Thymus (tissue), 11 donors: ENCODE measurements at regions not wholly inside any gene's neighbourhood (a gene's known extent, or its start where the extent isn't known, plus 50 kb on each side); places are given as distances from the start of the nearest gene placed in this dataset.
"Not testable (repeated sequence)": the region's sequence is repeated elsewhere in the genome, so short reads cannot be mapped to it uniquely, and the experiment has no call there.

Source experiments
- DNase-seq, 9 donors: peaks; one replicate each; pipeline ENCODE4 v3.0.0-alpha.2; 2013; ENCODE audit warnings: low spot score in 9 of 9, low read depth in 6 of 9, missing footprints in 1 of 9
- H3K27ac ChIP-seq, 2 donors: one replicate each; pipeline ENCODE4 v1.5.1; 2013; ENCODE audit warnings: control low read depth in 1 of 2, low read depth in 1 of 2, low read length in 1 of 2, mild to moderate bottlenecking in 1 of 2, moderate library complexity in 1 of 2
- H3K27me3 ChIP-seq, 2 donors: one replicate each; pipeline ENCODE4 v1.5.1; 2013; ENCODE audit warnings: low read length in 1 of 2; ENCODE audit not compliant: control insufficient read depth in 2 of 2, insufficient read depth in 1 of 2
- H3K36me3 ChIP-seq, 2 donors: one replicate each; pipeline ENCODE4 v1.5.1; 2013; ENCODE audit warnings: low read length in 1 of 2, mild to moderate bottlenecking in 1 of 2, moderate library complexity in 1 of 2; ENCODE audit not compliant: control insufficient read depth in 2 of 2, insufficient read depth in 2 of 2
- H3K4me1 ChIP-seq, 2 donors: one replicate each; pipeline ENCODE4 v1.5.1; 2013; ENCODE audit warnings: low read length in 2 of 2; ENCODE audit not compliant: control insufficient read depth in 2 of 2, insufficient read depth in 2 of 2
- H3K4me3 ChIP-seq, 2 donors: one replicate each; pipeline ENCODE4 v1.5.1; 2013; ENCODE audit warnings: low read length in 2 of 2, control low read depth in 1 of 2, mild to moderate bottlenecking in 1 of 2
- H3K9me3 ChIP-seq, 2 donors: one replicate each; pipeline ENCODE4 v1.5.1; 2013; ENCODE audit warnings: low read length in 1 of 2, mild to moderate bottlenecking in 1 of 2; ENCODE audit not compliant: control insufficient read depth in 2 of 2, insufficient read depth in 1 of 2
- WGBS: extraction: QIAGEN DNeasy Blood & Tissue Kit; methylation state at CpG from one replicate; pipeline ENCODE4 v1.1.7; 2013; 5-methylcytosine and 5-hydroxymethylcytosine counted together
- donor health status: healthy.

GRCh38 chr4:111074523-111075114 lies 451.7 kb upstream of the PITX2 start:
- no peak overlapping the region for H3K4me3 ChIP-seq
- H3K9me3 ChIP-seq: peaks cover 0 to 13% of the 10 kb centered on the region in 2 donors
- H3K27me3 ChIP-seq: no peaks in the 10 kb centered on the region
- no peak for DNase-seq
- no peak overlapping the region for H3K27ac ChIP-seq
- no peaks in the 10 kb centered on the region for H3K4me1 ChIP-seq
- WGBS: 91% methylated on average over 12 of the region's 12 CpGs
- no peaks in the 10 kb centered on the region for H3K36me3 ChIP-seq

GRCh38 chr4:111076299-111076698 lies 453.4 kb upstream of the PITX2 start:
- not testable (repeated sequence) for H3K36me3 ChIP-seq, H3K4me3 ChIP-seq, H3K4me1 ChIP-seq, H3K27ac ChIP-seq, DNase-seq, H3K27me3 ChIP-seq
- 67% methylated on average over 1 of the region's 1 CpG for WGBS
- H3K9me3 ChIP-seq: peaks cover 0 to 13% of the 10 kb centered on the region in 2 donors

GRCh38 chr4:111108153-111108552 lies 485.3 kb upstream of the PITX2 start:
- no peaks in the 10 kb centered on the region for H3K36me3 ChIP-seq
- 34% methylated on average over 1 of the region's 1 CpG for WGBS
- no peaks in the 10 kb centered on the region for H3K9me3 ChIP-seq

GRCh38 chr4:111113591-111113990 lies 490.7 kb upstream of the PITX2 start:
- 94% methylated on average over 3 of the region's 3 CpGs for WGBS
- Histone ChIP-seq H3K4me3 (no peak overlapping the region), H3K4me1 (no peaks in the 10 kb centered on the region), H3K36me3 (no peaks in the 10 kb centered on the region), H3K9me3 (no peaks in the 10 kb centered on the region), H3K27ac (no peak overlapping the region), H3K27me3 (no peaks in the 10 kb centered on the region)
- DNase-seq: no peak

More at GRCh38 chr4:111108153-111108552, 485.3 kb upstream of the PITX2 start:
- no peak for DNase-seq
- H3K27me3 ChIP-seq: no peaks in the 10 kb centered on the region
- no peaks in the 10 kb centered on the region for H3K4me1 ChIP-seq
- H3K4me3 ChIP-seq: no peak overlapping the region
- H3K27ac ChIP-seq: no peak overlapping the region

GRCh38 chr4:111115881-111116280 lies 493.0 kb upstream of the PITX2 start:
- WGBS: 93% methylated on average over 4 of the region's 4 CpGs
- DNase-seq: no peak

GRCh38 chr4:111120191-111120590 lies 497.3 kb upstream of the PITX2 start:
- Histone ChIP-seq H3K27ac (no peak overlapping the region), H3K4me1 (no peaks in the 10 kb centered on the region)

More at GRCh38 chr4:111115881-111116280, 493.0 kb upstream of the PITX2 start:
- H3K4me3 ChIP-seq: no peak overlapping the region
- H3K27me3 ChIP-seq: no peaks in the 10 kb centered on the region
- H3K27ac ChIP-seq: no peak overlapping the region
- no peaks in the 10 kb centered on the region for H3K36me3 ChIP-seq
- H3K4me1 ChIP-seq: no peaks in the 10 kb centered on the region
- H3K9me3 ChIP-seq: no peaks in the 10 kb centered on the region

GRCh38 chr4:111126340-111126739 lies 503.5 kb upstream of the PITX2 start:
- no peak overlapping the region for H3K4me3 ChIP-seq
- no peak for DNase-seq
- H3K36me3 ChIP-seq: no peaks in the 10 kb centered on the region
- no peaks in the 10 kb centered on the region for H3K4me1 ChIP-seq
- H3K9me3 ChIP-seq: no peaks in the 10 kb centered on the region
- WGBS: 97% methylated on average over 2 of the region's 2 CpGs
- H3K27me3 ChIP-seq: no peaks in the 10 kb centered on the region
- H3K27ac ChIP-seq: no peak overlapping the region

More at GRCh38 chr4:111120191-111120590, 497.3 kb upstream of the PITX2 start:
- Histone ChIP-seq H3K27me3 (no peaks in the 10 kb centered on the region), H3K4me3 (no peak overlapping the region), H3K36me3 (no peaks in the 10 kb centered on the region), H3K9me3 (no peaks in the 10 kb centered on the region)
- DNase-seq: no peak

GRCh38 chr4:111127841-111128240 lies 505.0 kb upstream of the PITX2 start:
- H3K27ac ChIP-seq: no peak overlapping the region
- no peak for DNase-seq
- no peaks in the 10 kb centered on the region for H3K27me3 ChIP-seq
- 92% methylated on average over 5 of the region's 5 CpGs for WGBS
- no peaks in the 10 kb centered on the region for H3K9me3 ChIP-seq
- H3K4me3 ChIP-seq: no peak overlapping the region
- H3K4me1 ChIP-seq: no peaks in the 10 kb centered on the region
- H3K36me3 ChIP-seq: no peaks in the 10 kb centered on the region

- WGBS: 96% methylated on average over 1 of the region's 1 CpG
- Histone ChIP-seq H3K4me3 (no peak overlapping the region), H3K4me1 (no peaks in the 10 kb centered on the region), H3K36me3 (no peaks in the 10 kb centered on the region), H3K27ac (no peak overlapping the region), H3K27me3 (no peaks in the 10 kb centered on the region), H3K9me3 (no peaks in the 10 kb centered on the region)
- no peak for DNase-seq
Measured at GRCh38 chr4:111128327-111128726, 505.4 kb upstream of the PITX2 start.
